ENCODE measurements at regions not wholly inside any gene's neighbourhood (a gene's known extent, or its start where the extent isn't known, plus 50 kb on each side); places are given as distances from the start of the nearest gene placed in this dataset.

DNA sequence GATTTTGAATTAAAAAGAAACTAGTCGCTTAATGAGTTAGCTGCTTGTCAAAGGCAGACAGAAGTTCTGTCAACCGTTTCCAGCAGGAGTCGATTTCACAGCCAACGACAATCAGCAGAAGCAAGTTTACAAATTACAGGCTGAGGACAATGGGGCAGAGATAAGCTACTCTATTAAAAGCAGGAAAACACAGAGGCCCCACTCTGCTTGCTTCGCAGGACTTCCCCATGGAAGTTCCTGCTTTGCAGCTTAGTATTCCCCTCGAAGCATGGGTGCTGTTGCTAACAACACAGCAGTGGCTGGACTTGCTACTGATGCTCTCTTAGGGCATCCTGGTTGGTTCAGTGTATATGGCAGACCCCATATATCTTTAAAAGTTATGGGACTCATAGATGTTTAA lies 50.8 kb upstream of the KLF6 start (continued):
- no peak for TF ChIP-seq ZNF785 (CRISPR knock-in tag; IDR thresholded peaks at IDR 0.05)
- no peak for TF ChIP-seq CCAR2 (IDR thresholded peaks at IDR 0.05; ENCODE audit: low read depth, low read length)
- TF ChIP-seq, protein P1, sequence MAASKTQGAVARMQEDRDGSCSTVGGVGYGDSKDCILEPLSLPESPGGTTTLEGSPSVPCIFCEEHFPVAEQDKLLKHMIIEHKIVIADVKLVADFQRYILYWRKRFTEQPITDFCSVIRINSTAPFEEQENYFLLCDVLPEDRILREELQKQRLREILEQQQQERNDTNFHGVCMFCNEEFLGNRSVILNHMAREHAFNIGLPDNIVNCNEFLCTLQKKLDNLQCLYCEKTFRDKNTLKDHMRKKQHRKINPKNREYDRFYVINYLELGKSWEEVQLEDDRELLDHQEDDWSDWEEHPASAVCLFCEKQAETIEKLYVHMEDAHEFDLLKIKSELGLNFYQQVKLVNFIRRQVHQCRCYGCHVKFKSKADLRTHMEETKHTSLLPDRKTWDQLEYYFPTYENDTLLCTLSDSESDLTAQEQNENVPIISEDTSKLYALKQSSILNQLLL (CRISPR knock-in tag; IDR thresholded peaks at IDR 0.05; ENCODE audit: borderline replicate concordance), result no peak
- TF ChIP-seq SOX6 (IDR thresholded peaks at IDR 0.05), result peak; percentile 98
- no peak for TF ChIP-seq ILK (tag; IDR thresholded peaks at IDR 0.05; ENCODE audit: borderline replicate concordance, low read depth)
- TF ChIP-seq ZNF445 (CRISPR knock-in tag; IDR thresholded peaks at IDR 0.05; ENCODE audit: low read depth), result no peak
- no peak for TF ChIP-seq KLF10 (CRISPR knock-in tag; IDR thresholded peaks at IDR 0.05)
- TF ChIP-seq GATAD2B (IDR thresholded peaks at IDR 0.05; ENCODE audit: borderline replicate concordance), result no peak
- TF ChIP-seq, protein P2, sequence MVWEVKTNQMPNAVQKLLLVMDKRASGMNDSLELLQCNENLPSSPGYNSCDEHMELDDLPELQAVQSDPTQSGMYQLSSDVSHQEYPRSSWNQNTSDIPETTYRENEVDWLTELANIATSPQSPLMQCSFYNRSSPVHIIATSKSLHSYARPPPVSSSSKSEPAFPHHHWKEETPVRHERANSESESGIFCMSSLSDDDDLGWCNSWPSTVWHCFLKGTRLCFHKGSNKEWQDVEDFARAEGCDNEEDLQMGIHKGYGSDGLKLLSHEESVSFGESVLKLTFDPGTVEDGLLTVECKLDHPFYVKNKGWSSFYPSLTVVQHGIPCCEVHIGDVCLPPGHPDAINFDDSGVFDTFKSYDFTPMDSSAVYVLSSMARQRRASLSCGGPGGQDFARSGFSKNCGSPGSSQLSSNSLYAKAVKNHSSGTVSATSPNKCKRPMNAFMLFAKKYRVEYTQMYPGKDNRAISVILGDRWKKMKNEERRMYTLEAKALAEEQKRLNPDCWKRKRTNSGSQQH (CRISPR knock-in tag; IDR thresholded peaks at IDR 0.05), result no peak
- TF ChIP-seq, protein P3, sequence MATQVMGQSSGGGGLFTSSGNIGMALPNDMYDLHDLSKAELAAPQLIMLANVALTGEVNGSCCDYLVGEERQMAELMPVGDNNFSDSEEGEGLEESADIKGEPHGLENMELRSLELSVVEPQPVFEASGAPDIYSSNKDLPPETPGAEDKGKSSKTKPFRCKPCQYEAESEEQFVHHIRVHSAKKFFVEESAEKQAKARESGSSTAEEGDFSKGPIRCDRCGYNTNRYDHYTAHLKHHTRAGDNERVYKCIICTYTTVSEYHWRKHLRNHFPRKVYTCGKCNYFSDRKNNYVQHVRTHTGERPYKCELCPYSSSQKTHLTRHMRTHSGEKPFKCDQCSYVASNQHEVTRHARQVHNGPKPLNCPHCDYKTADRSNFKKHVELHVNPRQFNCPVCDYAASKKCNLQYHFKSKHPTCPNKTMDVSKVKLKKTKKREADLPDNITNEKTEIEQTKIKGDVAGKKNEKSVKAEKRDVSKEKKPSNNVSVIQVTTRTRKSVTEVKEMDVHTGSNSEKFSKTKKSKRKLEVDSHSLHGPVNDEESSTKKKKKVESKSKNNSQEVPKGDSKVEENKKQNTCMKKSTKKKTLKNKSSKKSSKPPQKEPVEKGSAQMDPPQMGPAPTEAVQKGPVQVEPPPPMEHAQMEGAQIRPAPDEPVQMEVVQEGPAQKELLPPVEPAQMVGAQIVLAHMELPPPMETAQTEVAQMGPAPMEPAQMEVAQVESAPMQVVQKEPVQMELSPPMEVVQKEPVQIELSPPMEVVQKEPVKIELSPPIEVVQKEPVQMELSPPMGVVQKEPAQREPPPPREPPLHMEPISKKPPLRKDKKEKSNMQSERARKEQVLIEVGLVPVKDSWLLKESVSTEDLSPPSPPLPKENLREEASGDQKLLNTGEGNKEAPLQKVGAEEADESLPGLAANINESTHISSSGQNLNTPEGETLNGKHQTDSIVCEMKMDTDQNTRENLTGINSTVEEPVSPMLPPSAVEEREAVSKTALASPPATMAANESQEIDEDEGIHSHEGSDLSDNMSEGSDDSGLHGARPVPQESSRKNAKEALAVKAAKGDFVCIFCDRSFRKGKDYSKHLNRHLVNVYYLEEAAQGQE (IDR thresholded peaks at IDR 0.05; ENCODE audit: borderline replicate concordance), result peak; percentile 5; the same call in 1 of the 2 replicates
- TF ChIP-seq, protein P3 (CRISPR knock-in tag; IDR thresholded peaks at IDR 0.05; ENCODE audit: low read depth), result no peak
- no peak for TF ChIP-seq ERF (CRISPR knock-in tag; IDR thresholded peaks at IDR 0.05)
- peak in 1 of 2 experiments; percentile 30; a peak in 1 of 4 replicates for TF ChIP-seq FOXK2 (conservative IDR thresholded peaks at IDR 0.05 in 1 of 2, IDR thresholded peaks at IDR 0.05 in 1 of 2; ENCODE audit: low read depth in 2 of 2)
- TF ChIP-seq, protein P4, sequence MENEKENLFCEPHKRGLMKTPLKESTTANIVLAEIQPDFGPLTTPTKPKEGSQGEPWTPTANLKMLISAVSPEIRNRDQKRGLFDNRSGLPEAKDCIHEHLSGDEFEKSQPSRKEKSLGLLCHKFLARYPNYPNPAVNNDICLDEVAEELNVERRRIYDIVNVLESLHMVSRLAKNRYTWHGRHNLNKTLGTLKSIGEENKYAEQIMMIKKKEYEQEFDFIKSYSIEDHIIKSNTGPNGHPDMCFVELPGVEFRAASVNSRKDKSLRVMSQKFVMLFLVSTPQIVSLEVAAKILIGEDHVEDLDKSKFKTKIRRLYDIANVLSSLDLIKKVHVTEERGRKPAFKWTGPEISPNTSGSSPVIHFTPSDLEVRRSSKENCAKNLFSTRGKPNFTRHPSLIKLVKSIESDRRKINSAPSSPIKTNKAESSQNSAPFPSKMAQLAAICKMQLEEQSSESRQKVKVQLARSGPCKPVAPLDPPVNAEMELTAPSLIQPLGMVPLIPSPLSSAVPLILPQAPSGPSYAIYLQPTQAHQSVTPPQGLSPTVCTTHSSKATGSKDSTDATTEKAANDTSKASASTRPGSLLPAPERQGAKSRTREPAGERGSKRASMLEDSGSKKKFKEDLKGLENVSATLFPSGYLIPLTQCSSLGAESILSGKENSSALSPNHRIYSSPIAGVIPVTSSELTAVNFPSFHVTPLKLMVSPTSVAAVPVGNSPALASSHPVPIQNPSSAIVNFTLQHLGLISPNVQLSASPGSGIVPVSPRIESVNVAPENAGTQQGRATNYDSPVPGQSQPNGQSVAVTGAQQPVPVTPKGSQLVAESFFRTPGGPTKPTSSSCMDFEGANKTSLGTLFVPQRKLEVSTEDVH (IDR thresholded peaks at IDR 0.05; ENCODE audit: low read depth, partially characterized antibody), result no peak
- TF ChIP-seq CTBP1 (IDR thresholded peaks at IDR 0.05; ENCODE audit: borderline replicate concordance), result peak; percentile 35; the same call in 1 of the 2 replicates
- no peak for TF ChIP-seq ZNF77 (CRISPR knock-in tag; IDR thresholded peaks at IDR 0.05)

Data from K562 (cell line).